ENCODE measurements at regions not wholly inside any gene's neighbourhood (a gene's known extent, or its start where the extent isn't known, plus 50 kb on each side); places are given as distances from the start of the nearest gene placed in this dataset.
"Not testable (repeated sequence)": the region's sequence is repeated elsewhere in the genome, so short reads cannot be mapped to it uniquely, and the experiment has no call there.

- TF ChIP-seq PRDM10 (IDR thresholded peaks at IDR 0.05; ENCODE audit: partially characterized antibody); KDM1A (IDR thresholded peaks at IDR 0.05); REST (IDR thresholded peaks at IDR 0.05; ENCODE audit: borderline replicate concordance); REST (CRISPR knock-in tag; IDR thresholded peaks at IDR 0.05; ENCODE audit: low read depth); BHLHE40 (IDR thresholded peaks at IDR 0.05; ENCODE audit: low read length); CTCF (IDR thresholded peaks at IDR 0.05 in 2 of 3, conservative IDR thresholded peaks at IDR 0.05 in 1 of 3; ENCODE audit: insufficient read depth in 2 of 3, low read depth in 1 of 3, low read length in 3 of 3); RCOR1 (IDR thresholded peaks at IDR 0.05; ENCODE audit: borderline replicate concordance in 1 of 2, low read depth in 2 of 2, low read length in 2 of 2); CEBPB (tag; IDR thresholded peaks at IDR 0.05); ZNF12 (CRISPR knock-in tag; IDR thresholded peaks at IDR 0.05); FOXJ2 (tag; IDR thresholded peaks at IDR 0.05); NBN (IDR thresholded peaks at IDR 0.05; ENCODE audit: low read depth); PATZ1 (CRISPR knock-in tag; IDR thresholded peaks at IDR 0.05; ENCODE audit: borderline replicate concordance); POLR2A (conservative IDR thresholded peaks at IDR 0.05); ZNF140 (CRISPR knock-in tag; IDR thresholded peaks at IDR 0.05): not testable (repeated sequence)
Measured at GRCh38 chrX:114040111-114040510, 543.8 kb upstream of the HTR2C start.

Measured in K562 (cell line).